K562 (cell line): ENCODE measurements at regions not wholly inside any gene's neighbourhood (a gene's known extent, or its start where the extent isn't known, plus 50 kb on each side); places are given as distances from the start of the nearest gene placed in this dataset.

ENCODE experiments used
- ATAC-seq: fragments of 200-7000 bp; cut with Tn5 transposase; 3 replicates; pipeline ENCODE4 v1.9.1; 2020; ENCODE audit warnings: moderate library complexity
- BruUV-seq: library from RNA; stranded (reverse); fragments of 400-500 nt; replicated peaks from 2 replicates; lab custom pipeline; 2021; lab: Mats Ljungman, UMichigan
- CTCF ChIA-PET: fragments of 300-600 bp; formaldehyde crosslinking; extraction: SDS; loops from one replicate; lab custom pipeline; 2021; ENCODE audit warnings: low intra/inter-chr PET ratio; lab: Yijun Ruan, JAX
- POLR2A ChIA-PET: fragments of 300-600, 350-650 bp; sonication (Branson Sonifier 250); formaldehyde crosslinking; extraction: SDS; loops from one replicate; lab custom pipeline; 2021; ENCODE audit warnings: antibody characterized with exemption, inconsistent platforms; lab: Yijun Ruan, JAX
- DNase-seq, 4 experiments: peaks; one replicate each; pipeline versions ENCODE4 v3.0.0 to v3.0.0-alpha.2; 2011 to 2018; ENCODE audit warnings: low spot score in 3 of 4, mixed read lengths in 3 of 4; ENCODE audit errors: extremely low read depth in 1 of 4
- FAIRE-seq: peaks from 2 replicates; lab custom pipeline; 2011; peaks lifted over from hg19 to GRCh38; lab: Jason Lieb, UNC
- H2AFZ ChIP-seq: 2 replicates; pipeline ENCODE4 v1.6.0; 2011; ENCODE audit warnings: low read depth, low read length, control low read depth, inconsistent platforms
- H3K27ac ChIP-seq: fragments of 200-600 bp; 3 replicates; pipeline ENCODE4 v1.8.0; 2011; ENCODE audit warnings: low read depth, mild to moderate bottlenecking, control low read depth, inconsistent platforms, low read length, moderate library complexity, mixed read lengths; ENCODE audit errors: extremely low read depth
- H3K27me3 ChIP-seq, 2 experiments: fragments of 300-600 bp in 1 of 2; 2 replicates in 1 of 2; 3 replicates in 1 of 2; pipeline versions ENCODE4 v1.6.0 to v1.8.0; 2011; ENCODE audit warnings: inconsistent platforms in 2 of 2, low read length in 2 of 2, mild to moderate bottlenecking in 1 of 2, mixed read lengths in 1 of 2, moderate library complexity in 1 of 2; ENCODE audit not compliant: control insufficient read depth in 2 of 2, insufficient read depth in 2 of 2
- H3K36me3 ChIP-seq: fragments of 300-600 bp; 3 replicates; pipeline ENCODE4 v1.8.0; 2011; ENCODE audit warnings: mild to moderate bottlenecking, low read length, inconsistent platforms; ENCODE audit not compliant: control insufficient read depth, insufficient read depth
- H3K4me1 ChIP-seq, 2 experiments: fragments of 200-600 bp in 1 of 2; replicated peaks in 1 of 2; 2 replicates in 1 of 2; 3 replicates in 1 of 2; pipeline versions ENCODE4 v1.5.1 to v1.8.0; 2011; ENCODE audit warnings: inconsistent platforms in 2 of 2, low read length in 2 of 2, mild to moderate bottlenecking in 1 of 2, mixed read lengths in 1 of 2, moderate library complexity in 1 of 2; ENCODE audit not compliant: control insufficient read depth in 2 of 2, insufficient read depth in 2 of 2
- H3K4me2 ChIP-seq: 2 replicates; pipeline ENCODE4 v1.6.1; 2011; ENCODE audit warnings: low read length, control low read depth, inconsistent platforms, mixed read lengths; ENCODE audit not compliant: insufficient read depth
- H3K4me3 ChIP-seq: fragments of 200-600 bp; sonication (generic), shearing (Covaris generic); 2 replicates; pipeline ENCODE4 v1.5.1; 2016; ENCODE audit warnings: control low read depth, inconsistent platforms
- H3K79me2 ChIP-seq: fragments of 200-600 bp; 3 replicates; pipeline ENCODE4 v1.8.0; 2011; ENCODE audit warnings: low read length, inconsistent platforms; ENCODE audit not compliant: control insufficient read depth, insufficient read depth
- H3K9ac ChIP-seq, 2 experiments: 2 replicates each; pipeline versions ENCODE4 v1.6.0 to v1.6.1; 2011; ENCODE audit warnings: low read depth in 2 of 2, low read length in 2 of 2, control low read depth in 1 of 2, inconsistent platforms in 1 of 2, mild to moderate bottlenecking in 1 of 2, mixed read lengths in 1 of 2; ENCODE audit not compliant: insufficient read depth in 1 of 2
- H3K9me1 ChIP-seq: one replicate; pipeline ENCODE4 v1.6.0; 2011; ENCODE audit warnings: inconsistent platforms, mild to moderate bottlenecking, low read length, moderate library complexity; ENCODE audit not compliant: control insufficient read depth, insufficient read depth
- H3K9me3 ChIP-seq: replicated peaks from 2 replicates; pipeline ENCODE4 v1.5.1; 2011; ENCODE audit warnings: low read depth, low read length, inconsistent platforms; ENCODE audit not compliant: control insufficient read depth, insufficient read depth
- H4K20me1 ChIP-seq: replicated peaks from 2 replicates; pipeline ENCODE4 v1.6.1; 2011; ENCODE audit warnings: low read length, inconsistent platforms, mixed read lengths; ENCODE audit not compliant: control insufficient read depth, insufficient read depth
- CHD1 ChIP-seq: fragments of 200-600 bp; sonication (generic); IDR thresholded peaks from one replicate; pipeline ENCODE4 v1.6.1; 2012; ENCODE audit warnings: mild to moderate bottlenecking, moderate library complexity, low read length, inconsistent platforms
- HEY1 ChIP-seq: fragments of 250-450 bp; sonication (Bioruptor Pico); IDR thresholded peaks from 2 replicates; pipeline ENCODE4 v1.5.0; 2020; ENCODE audit warnings: mild to moderate bottlenecking, moderate library complexity, borderline replicate concordance
- HMG20B ChIP-seq: fragments of 250-450 bp; sonication (Bioruptor Pico); IDR thresholded peaks from 2 replicates; pipeline ENCODE4 v1.5.0; 2021; ENCODE audit warnings: mild to moderate bottlenecking
- PCBP2 ChIP-seq: fragments of 200-400 bp; formaldehyde crosslinking; IDR thresholded peaks from 2 replicates; pipeline ENCODE4 v1.6.1; 2018; ENCODE audit warnings: low read length, low read depth, mild to moderate bottlenecking, moderate library complexity; ENCODE audit not compliant: poor library complexity, severe bottlenecking
- SP1 ChIP-seq: sonication (generic); formaldehyde crosslinking; IDR thresholded peaks from 2 replicates; pipeline ENCODE4 v1.8.1; 2022; ENCODE audit warnings: mild to moderate bottlenecking, missing genetic modification reagents
- TRIM24 ChIP-seq, 2 experiments: fragments of 450-650 bp; IDR thresholded peaks; 2 replicates each; pipeline ENCODE4 v1.6.1; 2016
- ZNF146 ChIP-seq: IDR thresholded peaks from one replicate; pipeline ENCODE4 v1.6.1; 2018; ENCODE audit warnings: missing compliant biosample characterization; ENCODE audit not compliant: unreplicated experiment
- ZSCAN32 ChIP-seq: fragments of 450-650 bp; formaldehyde crosslinking; IDR thresholded peaks from 2 replicates; pipeline ENCODE4 v1.4.0; 2020; ENCODE audit warnings: mild to moderate bottlenecking, moderate library complexity
- WGBS: fragments of 100-300 bp; shearing (Covaris generic); methylation state at CpG from one replicate; pipeline ENCODE4 v1.1.6; 2016; ENCODE audit warnings: low coverage, mixed read lengths; ENCODE audit not compliant: insufficient coverage; ENCODE audit errors: missing lambda C conversion rate; 5-methylcytosine and 5-hydroxymethylcytosine counted together
- in situ Hi-C: fragments of 300-500 bp; cut with MboI; formaldehyde crosslinking; loops from 4 replicates; pipeline ENCODE4 v1.15.0; 2018; ENCODE audit warnings: inconsistent platforms, mixed read lengths
- intact Hi-C: fragments of 100-400 bp; cut with micrococcal nuclease; formaldehyde crosslinking; loops from 2 replicates; pipeline ENCODE4 v1.14.2; 2022
- TF ChIP-seq, protein P1 (sequence below): fragments of 450-650 bp; formaldehyde crosslinking; IDR thresholded peaks from 2 replicates; pipeline ENCODE4 v1.4.0; 2022; ENCODE audit warnings: missing genetic modification characterization
- TF ChIP-seq, protein P2 (sequence below): IDR thresholded peaks from 2 replicates; pipeline ENCODE4 v1.6.1; 2016; ENCODE audit warnings: missing genetic modification characterization, missing compliant biosample characterization
- TF ChIP-seq, protein P3 (sequence below): fragments of 200-800 bp; sonication (Bioruptor generic); IDR thresholded peaks from 2 replicates; pipeline ENCODE4 v1.6.1; 2017; ENCODE audit warnings: missing genetic modification characterization, missing compliant biosample characterization

DNA sequence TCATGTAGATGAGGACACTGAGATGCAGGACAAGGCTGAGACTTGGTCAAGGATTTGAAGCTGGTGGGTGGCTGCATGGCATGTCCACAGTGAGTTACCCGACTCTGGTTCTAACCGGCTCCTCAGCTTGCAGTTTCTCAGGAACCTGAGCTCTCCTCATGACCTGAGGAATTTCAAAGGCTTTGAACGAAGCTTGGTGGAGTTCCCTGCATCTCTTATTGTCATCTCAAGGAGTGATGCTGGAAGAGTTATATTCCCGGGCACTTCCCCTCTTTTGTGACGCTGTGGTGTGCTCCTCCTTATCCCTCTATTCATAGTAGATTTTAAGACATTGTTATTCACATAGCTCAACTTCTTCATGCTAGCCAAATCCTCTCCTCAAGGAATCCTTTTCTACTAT, 500.1 kb upstream of the HTR2A start:
- TF ChIP-seq PCBP2 (no peak), CHD1 (no peak), HMG20B (no peak), TRIM24 (IDR thresholded peaks at IDR 0.05) (no peak), ZSCAN32 (no peak), SP1 (CRISPR knock-in tag) (no peak), ZNF146 (CRISPR knock-in tag) (no peak), HEY1 (no peak)
- TF ChIP-seq, protein P1, sequence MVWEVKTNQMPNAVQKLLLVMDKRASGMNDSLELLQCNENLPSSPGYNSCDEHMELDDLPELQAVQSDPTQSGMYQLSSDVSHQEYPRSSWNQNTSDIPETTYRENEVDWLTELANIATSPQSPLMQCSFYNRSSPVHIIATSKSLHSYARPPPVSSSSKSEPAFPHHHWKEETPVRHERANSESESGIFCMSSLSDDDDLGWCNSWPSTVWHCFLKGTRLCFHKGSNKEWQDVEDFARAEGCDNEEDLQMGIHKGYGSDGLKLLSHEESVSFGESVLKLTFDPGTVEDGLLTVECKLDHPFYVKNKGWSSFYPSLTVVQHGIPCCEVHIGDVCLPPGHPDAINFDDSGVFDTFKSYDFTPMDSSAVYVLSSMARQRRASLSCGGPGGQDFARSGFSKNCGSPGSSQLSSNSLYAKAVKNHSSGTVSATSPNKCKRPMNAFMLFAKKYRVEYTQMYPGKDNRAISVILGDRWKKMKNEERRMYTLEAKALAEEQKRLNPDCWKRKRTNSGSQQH (CRISPR knock-in tag), result no peak
- TF ChIP-seq, protein P2, sequence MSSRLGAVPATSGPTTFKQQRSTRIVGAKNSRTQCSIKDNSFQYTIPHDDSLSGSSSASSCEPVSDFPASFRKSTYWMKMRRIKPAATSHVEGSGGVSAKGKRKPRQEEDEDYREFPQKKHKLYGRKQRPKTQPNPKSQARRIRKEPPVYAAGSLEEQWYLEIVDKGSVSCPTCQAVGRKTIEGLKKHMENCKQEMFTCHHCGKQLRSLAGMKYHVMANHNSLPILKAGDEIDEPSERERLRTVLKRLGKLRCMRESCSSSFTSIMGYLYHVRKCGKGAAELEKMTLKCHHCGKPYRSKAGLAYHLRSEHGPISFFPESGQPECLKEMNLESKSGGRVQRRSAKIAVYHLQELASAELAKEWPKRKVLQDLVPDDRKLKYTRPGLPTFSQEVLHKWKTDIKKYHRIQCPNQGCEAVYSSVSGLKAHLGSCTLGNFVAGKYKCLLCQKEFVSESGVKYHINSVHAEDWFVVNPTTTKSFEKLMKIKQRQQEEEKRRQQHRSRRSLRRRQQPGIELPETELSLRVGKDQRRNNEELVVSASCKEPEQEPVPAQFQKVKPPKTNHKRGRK, result no peak
- TF ChIP-seq, protein P3, sequence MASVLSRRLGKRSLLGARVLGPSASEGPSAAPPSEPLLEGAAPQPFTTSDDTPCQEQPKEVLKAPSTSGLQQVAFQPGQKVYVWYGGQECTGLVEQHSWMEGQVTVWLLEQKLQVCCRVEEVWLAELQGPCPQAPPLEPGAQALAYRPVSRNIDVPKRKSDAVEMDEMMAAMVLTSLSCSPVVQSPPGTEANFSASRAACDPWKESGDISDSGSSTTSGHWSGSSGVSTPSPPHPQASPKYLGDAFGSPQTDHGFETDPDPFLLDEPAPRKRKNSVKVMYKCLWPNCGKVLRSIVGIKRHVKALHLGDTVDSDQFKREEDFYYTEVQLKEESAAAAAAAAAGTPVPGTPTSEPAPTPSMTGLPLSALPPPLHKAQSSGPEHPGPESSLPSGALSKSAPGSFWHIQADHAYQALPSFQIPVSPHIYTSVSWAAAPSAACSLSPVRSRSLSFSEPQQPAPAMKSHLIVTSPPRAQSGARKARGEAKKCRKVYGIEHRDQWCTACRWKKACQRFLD, result no peak
- WGBS, result 2% methylated on average over 5 of the region's 5 CpGs
- no peaks in the 10 kb centered on the region for H3K4me1 ChIP-seq
- H3K4me3 ChIP-seq, result no peak overlapping the region
- DNase-seq, result no peak
- no peak overlapping the region for H3K9ac ChIP-seq
- no peaks in the 10 kb centered on the region for H3K36me3 ChIP-seq
- H2AFZ ChIP-seq, result no peak overlapping the region
- ATAC-seq, result no peak
- H3K27ac ChIP-seq, result no peak overlapping the region
- H3K9me3 ChIP-seq, result no peaks in the 10 kb centered on the region
- no peak for FAIRE-seq
- H4K20me1 ChIP-seq, result no peaks in the 10 kb centered on the region
- intact Hi-C loops, result no loop called here
- in situ Hi-C loops, result no loop called here
- no peaks in the 10 kb centered on the region for H3K9me1 ChIP-seq
- no peaks in the 10 kb centered on the region for H3K27me3 ChIP-seq
- BruUV-seq, result no TSS peak
- ChIA-PET POLR2A (no interaction called here), CTCF (no interaction called here)
- H3K4me2 ChIP-seq, result no peak overlapping the region
- H3K79me2 ChIP-seq, result no peaks in the 10 kb centered on the region
